B cell (primary cell): ENCODE measurements at regions not wholly inside any gene's neighbourhood (a gene's known extent, or its start where the extent isn't known, plus 50 kb on each side); places are given as distances from the start of the nearest gene placed in this dataset.

Experiments used
- ATAC-seq: fragments of 200-7000 bp; cut with Tn5 transposase; one replicate; pipeline ENCODE4 v1.10.0; 2021; ENCODE audit warnings: low read depth, mild to moderate bottlenecking, moderate number of reproducible peaks, moderate library complexity
- CTCF ChIA-PET: fragments of 350-600 bp; sonication (Branson Sonifier 250); formaldehyde crosslinking; loops from one replicate; lab custom pipeline; 2021; ENCODE audit warnings: antibody characterized with exemption, inconsistent platforms; lab: Charles Lee
- POLR2A ChIA-PET: fragments of 350-600 bp; sonication (Branson Sonifier 250); formaldehyde crosslinking; loops from one replicate; lab custom pipeline; 2021; ENCODE audit warnings: antibody characterized with exemption; lab: Charles Lee
- DNase-seq: peaks from one replicate; pipeline ENCODE4 v3.0.0; 2013
- H2AFZ ChIP-seq: 2 replicates; pipeline ENCODE4 v1.6.1; 2012; ENCODE audit warnings: mild to moderate bottlenecking, low read depth, low read length; ENCODE audit not compliant: insufficient read depth, poor library complexity, severe bottlenecking
- H3K27ac ChIP-seq, 2 donors: 1 replicate in 1 of 2; 2 replicates in 1 of 2; pipeline ENCODE4 v1.5.1; 2012 to 2013; ENCODE audit warnings: low read length in 2 of 2, mild to moderate bottlenecking in 2 of 2, moderate library complexity in 1 of 2
- H3K27me3 ChIP-seq, 4 experiments: fragments of 200-600 bp in 1 of 4; sonication (generic) in 1 of 4; replicated peaks in 1 of 4; 1 replicate in 2 of 4; 2 replicates in 2 of 4; pipeline versions ENCODE4 v1.6.1 to v1.7.0; 2013 to 2016; ENCODE audit warnings: low read length in 3 of 4, mild to moderate bottlenecking in 2 of 4, mixed read lengths in 1 of 4, moderate library complexity in 1 of 4; ENCODE audit not compliant: insufficient read depth in 4 of 4, control insufficient read depth in 3 of 4; ENCODE audit errors: control extremely low read depth in 1 of 4
- H3K36me3 ChIP-seq, 2 experiments: replicated peaks in 1 of 2; 1 replicate in 1 of 2; 2 replicates in 1 of 2; pipeline versions ENCODE4 v1.6.1 to v1.7.1; 2013; ENCODE audit warnings: low read length in 1 of 2; ENCODE audit not compliant: insufficient read depth in 2 of 2, control insufficient read depth in 1 of 2; ENCODE audit errors: control extremely low read depth in 1 of 2, extremely low read depth in 1 of 2
- H3K4me1 ChIP-seq, 2 donors: fragments of 200-600 bp in 1 of 2; sonication (generic) in 1 of 2; 1 replicate in 1 of 2; 2 replicates in 1 of 2; pipeline versions ENCODE4 v1.5.1 to v1.6.1; 2013 to 2017; ENCODE audit warnings: low read length in 2 of 2; ENCODE audit not compliant: control insufficient read depth in 2 of 2, insufficient read depth in 2 of 2
- H3K4me2 ChIP-seq: replicated peaks from 2 replicates; pipeline ENCODE3; 2012; ENCODE audit warnings: mild to moderate bottlenecking, low read depth, low read length; ENCODE audit not compliant: poor library complexity, severe bottlenecking
- H3K4me3 ChIP-seq, 5 experiments: fragments of 200-600 bp in 1 of 5; sonication (generic) in 1 of 5; 1 replicate in 3 of 5; 2 replicates in 2 of 5; pipeline versions ENCODE4 v1.5.1 to v1.7.0; 2011 to 2016; ENCODE audit warnings: low read length in 4 of 5, mild to moderate bottlenecking in 4 of 5, low read depth in 2 of 5, control low read depth in 1 of 5, moderate library complexity in 1 of 5; ENCODE audit not compliant: insufficient read depth in 1 of 5; ENCODE audit errors: control extremely low read depth in 1 of 5, extremely low read depth in 1 of 5
- H3K79me2 ChIP-seq: fragments of 200-600 bp; sonication (generic); one replicate; pipeline ENCODE4 v1.6.0; 2016; ENCODE audit warnings: low read length; ENCODE audit not compliant: control insufficient read depth, insufficient read depth
- H3K9ac ChIP-seq: fragments of 200-600 bp; sonication (generic); 2 replicates; pipeline ENCODE4 v1.6.1; 2017; ENCODE audit warnings: mild to moderate bottlenecking, low read length, moderate library complexity
- H3K9me3 ChIP-seq, 3 donors: one replicate each; pipeline versions ENCODE4 v1.6.1 to v1.7.1; 2013; ENCODE audit warnings: low read length in 2 of 3; ENCODE audit not compliant: control insufficient read depth in 2 of 3, insufficient read depth in 1 of 3; ENCODE audit errors: control extremely low read depth in 1 of 3
- H4K20me1 ChIP-seq: 2 replicates; pipeline ENCODE4 v1.6.0; 2012; ENCODE audit warnings: mild to moderate bottlenecking, low read length; ENCODE audit not compliant: insufficient read depth, control insufficient read depth, poor library complexity, severe bottlenecking
- H3K27ac Mint-ChIP-seq: one replicate; pipeline ENCODE4 v1.8.0; 2021; ENCODE audit warnings: mixed read lengths
- H3K27me3 Mint-ChIP-seq: one replicate; pipeline ENCODE4 v1.8.0; 2021; ENCODE audit warnings: mixed read lengths
- H3K4me1 Mint-ChIP-seq: one replicate; pipeline ENCODE4 v1.8.0; 2021; ENCODE audit warnings: mixed read lengths
- H3K4me3 Mint-ChIP-seq: one replicate; pipeline ENCODE4 v1.8.0; 2021; ENCODE audit warnings: mixed read lengths
- H3K9me3 Mint-ChIP-seq: one replicate; pipeline ENCODE4 v1.8.0; 2022; ENCODE audit warnings: mixed read lengths; ENCODE audit not compliant: insufficient read depth
- CTCF ChIP-seq: fragments of 200-600 bp; IDR thresholded peaks from one replicate; pipeline ENCODE4 v1.8.0; 2022; ENCODE audit warnings: antibody characterized with exemption, mild to moderate bottlenecking
- EZH2 ChIP-seq: IDR thresholded peaks from 2 replicates; pipeline ENCODE4 v1.6.1; 2012; ENCODE audit warnings: borderline replicate concordance, low read depth, mild to moderate bottlenecking, moderate library complexity, low read length; ENCODE audit not compliant: insufficient read depth, poor library complexity, severe bottlenecking
- WGBS: methylation state at CpG from one replicate; pipeline ENCODE4 v1.1.5; 2013; ENCODE audit warnings: missing lambda C conversion rate; ENCODE audit not compliant: insufficient coverage; 5-methylcytosine and 5-hydroxymethylcytosine counted together
- intact Hi-C: fragments of 100-400 bp; cut with micrococcal nuclease; formaldehyde crosslinking; loops from one replicate; pipeline ENCODE4 v1.10.0; 2022

- Histone ChIP-seq H3K4me3 (no peak overlapping the region), H4K20me1 (no peaks in the 10 kb centered on the region), H3K36me3 (no peaks in the 10 kb centered on the region), H2AFZ (no peak overlapping the region), H3K27me3 (no peaks in the 10 kb centered on the region), H3K4me2 (no peak overlapping the region), H3K9ac (no peak overlapping the region), H3K27ac (no peak overlapping the region), H3K4me1 (no peaks in the 10 kb centered on the region), H3K79me2 (no peaks in the 10 kb centered on the region), H3K9me3 (no peaks in the 10 kb centered on the region)
- no CpG with 5 or more reads among the region's 1 CpG for WGBS
- Mint-ChIP-seq H3K9me3 (no peaks in the 10 kb centered on the region), H3K4me3 (no peak overlapping the region), H3K27ac (no peak overlapping the region), H3K27me3 (peaks cover 10% of the 10 kb centered on the region), H3K4me1 (no peaks in the 10 kb centered on the region)
- ChIA-PET POLR2A (no interaction called here), CTCF (no interaction called here)
- TF ChIP-seq CTCF: no peak
- ATAC-seq (no peak), DNase-seq (no peak)
- intact Hi-C loops: no loop called here
Measured at GRCh38 chr14:51460011-51460410, 191.7 kb upstream of the FRMD6 start.

- Histone ChIP-seq H3K79me2 (no peaks in the 10 kb centered on the region), H3K4me2 (no peak overlapping the region), H3K4me1 (no peaks in the 10 kb centered on the region), H2AFZ (no peak overlapping the region), H3K27ac (no peak overlapping the region), H3K9me3 (no peaks in the 10 kb centered on the region), H3K4me3 (no peak overlapping the region), H3K27me3 (no peaks in the 10 kb centered on the region), H3K36me3 (no peaks in the 10 kb centered on the region), H3K9ac (no peak overlapping the region), H4K20me1 (no peaks in the 10 kb centered on the region)
- POLR2A ChIA-PET: no interaction called here
- Mint-ChIP-seq H3K27ac (no peak overlapping the region), H3K27me3 (peaks cover 10% of the 10 kb centered on the region), H3K4me3 (no peak overlapping the region), H3K4me1 (no peaks in the 10 kb centered on the region), H3K9me3 (no peaks in the 10 kb centered on the region)
- ATAC-seq (no peak), DNase-seq (no peak)
- intact Hi-C loops: no loop called here
- WGBS: 93% methylated on average over 3 of the region's 3 CpGs
- CTCF ChIA-PET: no interaction called here
- TF ChIP-seq EZH2: no peak
- no peak for TF ChIP-seq CTCF
Measured at GRCh38 chr14:51462182-51462581, 189.5 kb upstream of the FRMD6 start.
